HFFc6 (cell line): ENCODE measurements at regions not wholly inside any gene's neighbourhood (a gene's known extent, or its start where the extent isn't known, plus 50 kb on each side); places are given as distances from the start of the nearest gene placed in this dataset.

Experiments used
- DNase-seq: peaks from one replicate; pipeline ENCODE4 v3.0.0-alpha.2; 2018
- H3K27ac Mint-ChIP-seq: 2 replicates; pipeline ENCODE4 v1.8.0; 2020; ENCODE audit warnings: mild to moderate bottlenecking, mixed read lengths
- H3K27me3 Mint-ChIP-seq: 2 replicates; pipeline ENCODE4 v1.8.0; 2021; ENCODE audit warnings: mild to moderate bottlenecking, moderate library complexity, mixed read lengths; ENCODE audit not compliant: insufficient read depth
- H3K36me3 Mint-ChIP-seq: 2 replicates; pipeline ENCODE4 v1.8.0; 2021; ENCODE audit warnings: low read depth, mixed read lengths
- H3K4me1 Mint-ChIP-seq: 2 replicates; pipeline ENCODE4 v1.8.0; 2020; ENCODE audit warnings: low read depth, mixed read lengths
- H3K4me3 Mint-ChIP-seq: 2 replicates; pipeline ENCODE4 v1.8.0; 2020; ENCODE audit warnings: mild to moderate bottlenecking, moderate library complexity, mixed read lengths
- H3K9me3 Mint-ChIP-seq: 2 replicates; pipeline ENCODE4 v1.8.0; 2020; ENCODE audit warnings: mild to moderate bottlenecking, mixed read lengths
- CTCF ChIP-seq: fragments of 200-600 bp; sonication (generic); IDR thresholded peaks from 2 replicates; pipeline ENCODE4 v1.5.0; 2021; ENCODE audit warnings: antibody characterized with exemption, mild to moderate bottlenecking

- H3K27ac Mint-ChIP-seq: no peak overlapping the region
- H3K4me3 Mint-ChIP-seq: no peak overlapping the region
- peaks cover 42% of the 10 kb centered on the region for H3K27me3 Mint-ChIP-seq
Measured at GRCh38 chr6:33921745-33922144, 117.9 kb upstream of the MLN start.

GRCh38 chr6:33918175-33918695, 114.4 kb upstream of the MLN start:
- H3K27me3 Mint-ChIP-seq: peaks cover 48% of the 10 kb centered on the region
- no peak overlapping the region for H3K27ac Mint-ChIP-seq
- no peaks in the 10 kb centered on the region for H3K4me1 Mint-ChIP-seq
- DNase-seq: no peak
- H3K9me3 Mint-ChIP-seq: no peaks in the 10 kb centered on the region
- no peak for TF ChIP-seq CTCF
- H3K4me3 Mint-ChIP-seq: no peak overlapping the region
- no peaks in the 10 kb centered on the region for H3K36me3 Mint-ChIP-seq

More at GRCh38 chr6:33921745-33922144, 117.9 kb upstream of the MLN start:
- Mint-ChIP-seq H3K36me3 (no peaks in the 10 kb centered on the region), H3K9me3 (no peaks in the 10 kb centered on the region), H3K4me1 (no peaks in the 10 kb centered on the region)
- DNase-seq: no peak
- TF ChIP-seq CTCF: no peak

- Mint-ChIP-seq H3K27me3 (peaks cover 59% of the 10 kb centered on the region), H3K9me3 (no peaks in the 10 kb centered on the region)
- no peak for DNase-seq
Measured at GRCh38 chr6:33915134-33915533, 111.3 kb upstream of the MLN start.

GRCh38 chr6:33914645-33915044, 110.8 kb upstream of the MLN start:
- Mint-ChIP-seq H3K9me3 (no peaks in the 10 kb centered on the region), H3K4me3 (no peak overlapping the region)

More at GRCh38 chr6:33915134-33915533, 111.3 kb upstream of the MLN start:
- Mint-ChIP-seq H3K27ac (no peak overlapping the region), H3K36me3 (no peaks in the 10 kb centered on the region), H3K4me3 (no peak overlapping the region), H3K4me1 (no peaks in the 10 kb centered on the region)
- no peak for TF ChIP-seq CTCF

GRCh38 chr6:33912195-33912594, 108.4 kb upstream of the MLN start:
- no peaks in the 10 kb centered on the region for H3K36me3 Mint-ChIP-seq

More at GRCh38 chr6:33914645-33915044, 110.8 kb upstream of the MLN start:
- Mint-ChIP-seq H3K27ac (no peak overlapping the region), H3K27me3 (peaks cover 58% of the 10 kb centered on the region), H3K4me1 (no peaks in the 10 kb centered on the region), H3K36me3 (no peaks in the 10 kb centered on the region)
- TF ChIP-seq CTCF: no peak
- no peak for DNase-seq

More at GRCh38 chr6:33912195-33912594, 108.4 kb upstream of the MLN start:
- peaks cover 51% of the 10 kb centered on the region for H3K27me3 Mint-ChIP-seq
- TF ChIP-seq CTCF: no peak
- H3K27ac Mint-ChIP-seq: no peak overlapping the region
- H3K4me3 Mint-ChIP-seq: no peak overlapping the region
- no peaks in the 10 kb centered on the region for H3K4me1 Mint-ChIP-seq
- no peaks in the 10 kb centered on the region for H3K9me3 Mint-ChIP-seq
- no peak for DNase-seq
